ENCODE measurements at regions not wholly inside any gene's neighbourhood (a gene's known extent, or its start where the extent isn't known, plus 50 kb on each side); places are given as distances from the start of the nearest gene placed in this dataset.

GRCh38 chr17:13435230-13435629, 166.5 kb downstream of the HS3ST3A1 start:
- TF ChIP-seq, protein P1, sequence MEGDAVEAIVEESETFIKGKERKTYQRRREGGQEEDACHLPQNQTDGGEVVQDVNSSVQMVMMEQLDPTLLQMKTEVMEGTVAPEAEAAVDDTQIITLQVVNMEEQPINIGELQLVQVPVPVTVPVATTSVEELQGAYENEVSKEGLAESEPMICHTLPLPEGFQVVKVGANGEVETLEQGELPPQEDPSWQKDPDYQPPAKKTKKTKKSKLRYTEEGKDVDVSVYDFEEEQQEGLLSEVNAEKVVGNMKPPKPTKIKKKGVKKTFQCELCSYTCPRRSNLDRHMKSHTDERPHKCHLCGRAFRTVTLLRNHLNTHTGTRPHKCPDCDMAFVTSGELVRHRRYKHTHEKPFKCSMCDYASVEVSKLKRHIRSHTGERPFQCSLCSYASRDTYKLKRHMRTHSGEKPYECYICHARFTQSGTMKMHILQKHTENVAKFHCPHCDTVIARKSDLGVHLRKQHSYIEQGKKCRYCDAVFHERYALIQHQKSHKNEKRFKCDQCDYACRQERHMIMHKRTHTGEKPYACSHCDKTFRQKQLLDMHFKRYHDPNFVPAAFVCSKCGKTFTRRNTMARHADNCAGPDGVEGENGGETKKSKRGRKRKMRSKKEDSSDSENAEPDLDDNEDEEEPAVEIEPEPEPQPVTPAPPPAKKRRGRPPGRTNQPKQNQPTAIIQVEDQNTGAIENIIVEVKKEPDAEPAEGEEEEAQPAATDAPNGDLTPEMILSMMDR (IDR thresholded peaks at IDR 0.05; ENCODE audit: low read depth, low read length): no peak
- TF ChIP-seq EZH2phosphoT487 (IDR thresholded peaks at IDR 0.05; ENCODE audit: low read depth): no peak
